ENCODE measurements at regions not wholly inside any gene's neighbourhood (a gene's known extent, or its start where the extent isn't known, plus 50 kb on each side); places are given as distances from the start of the nearest gene placed in this dataset.

GRCh38 chr18:46344416-46345180 is 240.4 kb downstream of the HAUS1 start:
- Histone ChIP-seq H3K9me3 (no peaks in the 10 kb centered on the region), H3K27me3 (no peaks in the 10 kb centered on the region), H3K36me3 (no peaks in the 10 kb centered on the region), H3K27ac (peak overlapping the region in 1 of 3 donors; percentile 68), H3K4me3 (replicated peaks in 1 of 3) (no peak overlapping the region), H3K4me1 (peaks cover 12 to 16% of the 10 kb centered on the region in 2 donors)
- WGBS, 2 donors: 70 to 83% methylated on average over 8 to 12 of the region's 14 CpGs
- no peak for DNase-seq
- intact Hi-C loops (cut with DNase I): no loop called here
- TF ChIP-seq CTCF (IDR thresholded peaks at IDR 0.05) (no peak), POLR2A (IDR thresholded peaks at IDR 0.05) (no peak)

- intact Hi-C loops (cut with DNase I): no loop called here
- no peaks in the 10 kb centered on the region for H3K27me3 ChIP-seq
- no peak overlapping the region for H3K4me3 ChIP-seq (replicated peaks in 1 of 3)
- H3K36me3 ChIP-seq: no peaks in the 10 kb centered on the region
- peaks cover 12 to 16% of the 10 kb centered on the region in 2 donors for H3K4me1 ChIP-seq
- WGBS, 2 donors: 82 to 86% methylated on average over 4 of the region's 4 CpGs
- TF ChIP-seq CTCF (IDR thresholded peaks at IDR 0.05): no peak
- no peak for TF ChIP-seq POLR2A (IDR thresholded peaks at IDR 0.05)
- no peaks in the 10 kb centered on the region for H3K9me3 ChIP-seq
- DNase-seq: no peak
- H3K27ac ChIP-seq: no peak overlapping the region
Observed at GRCh38 chr18:46345181-46345465, 240.9 kb downstream of the HAUS1 start.

- Histone ChIP-seq H3K4me3 (replicated peaks in 1 of 3) (no peak overlapping the region), H3K36me3 (no peaks in the 10 kb centered on the region), H3K27ac (no peak overlapping the region), H3K27me3 (no peaks in the 10 kb centered on the region), H3K9me3 (no peaks in the 10 kb centered on the region), H3K4me1 (peaks cover 12 to 16% of the 10 kb centered on the region in 2 donors)
- TF ChIP-seq POLR2A (IDR thresholded peaks at IDR 0.05): no peak
- intact Hi-C loops (cut with DNase I): no loop called here
- 91 to 96% methylated on average over 6 of the region's 6 CpGs for WGBS, 2 donors
- DNase-seq: no peak
Observed at GRCh38 chr18:46346213-46346612, 242.0 kb downstream of the HAUS1 start.

- 95 to 98% methylated on average over 17 to 19 of the region's 19 CpGs for WGBS, 2 donors
- Histone ChIP-seq H3K9me3 (no peaks in the 10 kb centered on the region), H3K4me3 (replicated peaks in 1 of 3) (no peak overlapping the region), H3K27me3 (no peaks in the 10 kb centered on the region), H3K27ac (no peak overlapping the region), H3K4me1 (peaks cover 12 to 16% of the 10 kb centered on the region in 2 donors), H3K36me3 (no peaks in the 10 kb centered on the region)
- intact Hi-C loops (cut with DNase I): no loop called here
- no peak for DNase-seq
- no peak for TF ChIP-seq POLR2A (IDR thresholded peaks at IDR 0.05)
- no peak for TF ChIP-seq CTCF (IDR thresholded peaks at IDR 0.05)
Observed at GRCh38 chr18:46346896-46347630, 242.9 kb downstream of the HAUS1 start.

- H3K9me3 ChIP-seq: no peaks in the 10 kb centered on the region
- H3K27me3 ChIP-seq: no peaks in the 10 kb centered on the region
- WGBS, 2 donors: 78 to 79% methylated on average over 9 to 13 of the region's 13 CpGs
- H3K36me3 ChIP-seq: no peaks in the 10 kb centered on the region
- no peaks in the 10 kb centered on the region for H3K4me1 ChIP-seq
- H3K27ac ChIP-seq: no peak overlapping the region
- no peak for TF ChIP-seq CTCF (IDR thresholded peaks at IDR 0.05)
- no peak overlapping the region for H3K4me3 ChIP-seq (replicated peaks in 1 of 3)
- no peak for DNase-seq
- intact Hi-C loops (cut with DNase I): no loop called here
Observed at GRCh38 chr18:46350598-46351159, 246.5 kb downstream of the HAUS1 start.

Data from thyroid gland (tissue), 4 donors.